ENCODE measurements at regions not wholly inside any gene's neighbourhood (a gene's known extent, or its start where the extent isn't known, plus 50 kb on each side); places are given as distances from the start of the nearest gene placed in this dataset.

DNA sequence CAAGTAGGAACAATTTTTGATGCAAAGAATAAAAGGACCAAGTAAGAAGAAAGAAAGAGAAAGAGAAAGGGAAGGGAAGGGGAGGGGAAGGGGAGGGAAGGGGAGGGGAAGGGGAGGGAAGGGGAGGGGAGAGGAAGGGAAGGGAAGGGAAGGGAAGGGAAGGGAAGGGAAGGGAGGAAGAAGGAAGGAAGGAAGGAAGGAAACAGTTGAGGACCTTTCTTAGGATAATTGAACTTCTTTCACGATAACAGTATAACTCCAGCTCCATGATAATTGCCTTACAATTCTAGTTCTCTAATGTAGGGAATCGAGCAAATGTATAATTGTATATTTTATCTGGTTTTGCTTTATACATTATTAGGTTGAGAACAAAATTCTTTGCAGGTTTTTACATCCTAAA lies 556.2 kb upstream of the PCDH10 start:
- no peak for TF ChIP-seq GATA2 (IDR thresholded peaks at IDR 0.05; ENCODE audit: low read depth, low read length)
- no peak for TF ChIP-seq GATA3 (IDR thresholded peaks at IDR 0.05; ENCODE audit: low read depth, low read length)

All from SH-SY5Y (cell line).